Lung (tissue), 11 donors: ENCODE measurements at regions not wholly inside any gene's neighbourhood (a gene's known extent, or its start where the extent isn't known, plus 50 kb on each side); places are given as distances from the start of the nearest gene placed in this dataset.
A peak's percentile ranks its signal among the peaks of the same experiment; 100 is the strongest.

Source experiments
- ATAC-seq: fragments of 200-7000 bp; cut with Tn5 transposase; one replicate; pipeline ENCODE4 v1.9.1; 2020; ENCODE audit warnings: moderate number of reproducible peaks; ENCODE audit not compliant: insufficient read depth, low FRiP score
- DNase-seq, 3 donors: peaks; one replicate each; pipeline ENCODE4 v3.0.0-alpha.2; 2013 to 2017
- H3K27ac ChIP-seq, 2 donors: one replicate each; pipeline ENCODE4 v1.5.1; 2013; ENCODE audit warnings: mild to moderate bottlenecking in 2 of 2, moderate library complexity in 2 of 2, control low read depth in 1 of 2, inconsistent platforms in 1 of 2, low read depth in 1 of 2, low read length in 1 of 2
- H3K27me3 ChIP-seq, 3 donors: one replicate each; pipeline ENCODE4 v1.5.1; 2013; ENCODE audit warnings: low read length in 2 of 3; ENCODE audit not compliant: control insufficient read depth in 3 of 3, insufficient read depth in 3 of 3
- H3K36me3 ChIP-seq, 4 donors: one replicate each; pipeline ENCODE4 v1.5.1; 2013; ENCODE audit warnings: low read length in 4 of 4, mild to moderate bottlenecking in 1 of 4, moderate library complexity in 1 of 4; ENCODE audit not compliant: control insufficient read depth in 4 of 4, insufficient read depth in 4 of 4
- H3K4me1 ChIP-seq, 5 donors: one replicate each; pipeline ENCODE4 v1.5.1; 2013; ENCODE audit warnings: low read length in 5 of 5, mild to moderate bottlenecking in 2 of 5, moderate library complexity in 1 of 5; ENCODE audit not compliant: control insufficient read depth in 5 of 5, insufficient read depth in 5 of 5
- H3K4me3 ChIP-seq: one replicate; pipeline ENCODE4 v1.5.1; 2013; ENCODE audit warnings: mild to moderate bottlenecking, control low read depth, moderate library complexity
- H3K9ac ChIP-seq, 2 donors: one replicate each; pipeline ENCODE4 v1.5.1; 2013; ENCODE audit warnings: low read length in 2 of 2, control low read depth in 1 of 2; ENCODE audit not compliant: insufficient read depth in 1 of 2
- H3K9me3 ChIP-seq, 4 donors: one replicate each; pipeline ENCODE4 v1.5.1; 2013; ENCODE audit warnings: low read length in 3 of 4, mild to moderate bottlenecking in 1 of 4, moderate library complexity in 1 of 4; ENCODE audit not compliant: control insufficient read depth in 4 of 4, insufficient read depth in 3 of 4
- CTCF ChIP-seq: IDR thresholded peaks from 2 replicates; pipeline ENCODE4 v1.5.1; 2012; ENCODE audit warnings: mild to moderate bottlenecking; ENCODE audit errors: control extremely low read depth, extremely low read depth
- WGBS, 2 donors: extraction: QIAGEN DNeasy Blood & Tissue Kit; methylation state at CpG; one replicate each; pipeline ENCODE4 v1.1.7; 2013; 5-methylcytosine and 5-hydroxymethylcytosine counted together
- donor health status: control.
- donor health status: control.
- donor health status: Bipolar disorder and iron deficiency.
- donor health status: healthy.
- donor health status: DM: yes; HTN: yes; CAD: no.

- WGBS, 2 donors = 54% methylated on average over 13 of the region's 13 CpGs
- Histone ChIP-seq H3K27me3 (no peaks in the 10 kb centered on the region), H3K9ac (no peak overlapping the region), H3K27ac (no peak overlapping the region), H3K4me3 (no peak overlapping the region), H3K4me1 (peaks cover 0 to 4% (median 0%) of the 10 kb centered on the region in 5 donors), H3K36me3 (no peaks in the 10 kb centered on the region), H3K9me3 (no peaks in the 10 kb centered on the region)
- TF ChIP-seq CTCF = peak; percentile 84
- DNase-seq (peak; percentile 63 to 88 (median 86)), ATAC-seq (no peak)
These were observed 49.6 kb upstream of the ITSN2 start for GRCh38 chr2:24409700-24410556.
